ENCODE measurements at regions not wholly inside any gene's neighbourhood (a gene's known extent, or its start where the extent isn't known, plus 50 kb on each side); places are given as distances from the start of the nearest gene placed in this dataset.

- no peak for FAIRE-seq
- DNase-seq (ENCODE audit: insufficient read length), result no peak
- TF ChIP-seq POLR2AphosphoS5 (IDR thresholded peaks at IDR 0.05; ENCODE audit: low read depth, low read length), result no peak
- no peak for TF ChIP-seq POLR2A (IDR thresholded peaks at IDR 0.05; ENCODE audit: low read depth, low read length)
- TF ChIP-seq TAF1 (IDR thresholded peaks at IDR 0.05; ENCODE audit: borderline replicate concordance, low read depth, low read length), result no peak
These were observed 218.0 kb downstream of the THBS2 start for GRCh38 chr6:169035385-169036240.

DNA sequence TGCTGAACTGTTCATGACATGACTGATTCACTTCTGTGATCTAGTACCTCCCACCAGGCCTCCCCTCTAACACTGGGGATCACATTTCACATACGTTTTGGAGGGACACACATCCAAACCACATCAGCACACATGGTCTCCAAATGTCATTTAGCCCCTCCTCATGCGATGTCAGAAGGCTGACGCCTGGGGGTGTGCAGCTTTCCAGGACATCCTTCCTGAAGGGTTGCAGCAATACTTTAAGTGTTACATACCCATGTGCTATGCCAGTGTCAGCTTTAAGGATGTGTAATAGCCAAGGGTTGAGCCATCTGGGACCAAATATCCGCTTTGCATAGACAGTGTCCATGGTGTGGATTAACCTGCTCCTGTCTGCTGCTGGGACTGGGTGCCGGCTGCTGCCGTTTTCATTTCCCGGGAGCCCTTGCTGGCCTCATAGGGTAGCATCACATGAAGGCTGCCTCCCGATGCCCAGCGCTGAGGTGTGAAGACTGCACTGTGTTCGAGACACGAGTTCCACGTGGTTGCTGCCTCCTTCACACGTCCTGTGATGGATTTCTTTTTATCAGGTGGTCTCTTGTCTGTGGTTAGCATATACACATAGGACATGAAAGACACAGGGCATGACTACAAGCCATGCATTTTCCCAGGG, 219.0 kb downstream of the THBS2 start:
- TF ChIP-seq POLR2AphosphoS5 (IDR thresholded peaks at IDR 0.05; ENCODE audit: low read depth, low read length), result no peak
- no peak for TF ChIP-seq POLR2A (IDR thresholded peaks at IDR 0.05; ENCODE audit: low read depth, low read length)
- TF ChIP-seq TAF1 (IDR thresholded peaks at IDR 0.05; ENCODE audit: borderline replicate concordance, low read depth, low read length), result no peak
- FAIRE-seq, result no peak
- no peak for DNase-seq (ENCODE audit: insufficient read length)

DNA sequence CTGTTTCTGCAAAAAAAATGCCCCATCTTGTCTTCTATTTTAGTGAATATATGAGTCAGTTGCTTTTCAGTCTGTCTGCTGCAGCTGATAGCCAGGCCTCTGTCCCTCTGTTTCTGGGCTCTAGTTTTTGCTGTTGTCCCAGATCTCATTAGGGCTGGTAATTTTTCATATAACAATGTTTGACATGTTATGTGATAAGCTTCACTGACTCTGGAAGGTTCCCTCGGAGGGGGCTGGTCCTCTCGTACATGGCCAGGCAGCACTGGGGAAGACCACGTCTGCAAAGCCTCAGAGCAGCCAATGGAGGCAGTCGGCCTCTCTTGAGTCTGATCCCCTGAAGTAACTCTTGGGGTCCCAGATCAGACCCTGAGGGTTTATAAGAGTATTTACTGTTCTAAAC, 223.8 kb downstream of the THBS2 start:
- DNase-seq (ENCODE audit: insufficient read length) (no peak), FAIRE-seq (no peak)
- TF ChIP-seq POLR2A (IDR thresholded peaks at IDR 0.05; ENCODE audit: low read depth, low read length), result no peak
- TF ChIP-seq POLR2AphosphoS5 (IDR thresholded peaks at IDR 0.05; ENCODE audit: low read depth, low read length), result no peak
- no peak for TF ChIP-seq TAF1 (IDR thresholded peaks at IDR 0.05; ENCODE audit: borderline replicate concordance, low read depth, low read length)

DNA sequence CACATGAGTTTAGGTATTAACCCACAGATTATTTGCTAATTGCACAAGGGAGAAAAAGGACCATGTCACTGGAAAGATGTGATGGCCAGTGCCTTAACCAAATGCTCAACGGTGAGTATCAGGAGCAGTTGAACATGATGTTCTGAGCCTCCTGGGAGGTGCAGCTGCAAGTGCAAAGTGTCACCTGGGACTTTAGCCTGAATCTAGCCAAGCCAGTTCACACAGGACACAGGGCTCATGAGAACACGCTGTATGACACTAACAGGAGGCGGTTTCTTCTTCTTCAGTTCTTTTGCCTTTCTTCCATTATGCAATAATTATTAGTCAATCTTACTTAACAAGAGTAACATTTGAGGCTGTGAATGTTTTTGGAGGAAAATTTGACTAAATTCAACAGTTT, 225.3 kb downstream of the THBS2 start:
- TF ChIP-seq POLR2AphosphoS5 (IDR thresholded peaks at IDR 0.05; ENCODE audit: low read depth, low read length) (no peak), TAF1 (IDR thresholded peaks at IDR 0.05; ENCODE audit: borderline replicate concordance, low read depth, low read length) (no peak), POLR2A (IDR thresholded peaks at IDR 0.05; ENCODE audit: low read depth, low read length) (no peak)
- no peak for FAIRE-seq
- DNase-seq (ENCODE audit: insufficient read length), result no peak

- DNase-seq (ENCODE audit: insufficient read length) (no peak), FAIRE-seq (no peak)
- no peak for TF ChIP-seq POLR2A (IDR thresholded peaks at IDR 0.05; ENCODE audit: low read depth, low read length)
These were observed 227.5 kb downstream of the THBS2 start for GRCh38 chr6:169026175-169026574.

DNA sequence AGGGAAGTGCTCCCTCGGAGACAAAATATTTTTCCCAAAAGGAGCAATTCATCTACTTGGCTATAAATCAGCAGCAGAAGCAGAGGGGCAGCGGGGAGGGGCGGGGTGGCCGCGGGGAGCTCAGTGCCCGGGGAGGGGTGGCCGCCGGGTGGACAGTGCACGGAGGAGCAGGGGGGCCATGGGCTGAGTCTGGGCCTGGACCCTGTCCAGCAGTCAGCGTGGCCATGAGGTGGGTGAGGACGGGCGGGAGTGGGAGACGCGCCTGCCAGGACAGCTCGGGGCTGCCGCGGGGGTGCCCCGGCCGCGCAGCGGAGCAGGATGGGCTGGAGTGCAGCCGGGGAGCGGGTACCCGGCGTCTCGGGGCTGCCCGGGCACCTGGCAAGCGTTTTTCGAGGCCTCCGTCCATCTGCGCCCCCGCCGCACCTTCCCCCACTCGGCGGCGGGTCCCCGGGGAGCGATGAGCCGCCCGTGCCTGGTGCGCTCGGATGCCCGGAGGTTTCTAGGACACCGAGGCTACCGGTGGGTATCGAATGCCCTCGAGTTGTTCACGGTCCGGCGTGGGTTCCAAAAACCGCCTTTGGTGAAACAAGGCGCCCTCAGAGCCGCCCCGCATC, 229.5 kb downstream of the THBS2 start:
- TF ChIP-seq TAF1 (IDR thresholded peaks at IDR 0.05; ENCODE audit: borderline replicate concordance, low read depth, low read length) (no peak), POLR2A (IDR thresholded peaks at IDR 0.05; ENCODE audit: low read depth, low read length) (no peak), POLR2AphosphoS5 (IDR thresholded peaks at IDR 0.05; ENCODE audit: low read depth, low read length) (no peak)
- FAIRE-seq (no peak), DNase-seq (ENCODE audit: insufficient read length) (no peak)

- no peak for TF ChIP-seq POLR2AphosphoS5 (IDR thresholded peaks at IDR 0.05; ENCODE audit: low read depth, low read length)
- no peak for TF ChIP-seq TAF1 (IDR thresholded peaks at IDR 0.05; ENCODE audit: borderline replicate concordance, low read depth, low read length)
- TF ChIP-seq POLR2A (IDR thresholded peaks at IDR 0.05; ENCODE audit: low read depth, low read length), result no peak
- DNase-seq (ENCODE audit: insufficient read length), result no peak
- no peak for FAIRE-seq
These were observed 230.3 kb downstream of the THBS2 start for GRCh38 chr6:169023161-169023874.

- no peak for DNase-seq (ENCODE audit: insufficient read length)
- no peak for FAIRE-seq
- TF ChIP-seq POLR2AphosphoS5 (IDR thresholded peaks at IDR 0.05; ENCODE audit: low read depth, low read length) (no peak), TAF1 (IDR thresholded peaks at IDR 0.05; ENCODE audit: borderline replicate concordance, low read depth, low read length) (no peak), POLR2A (IDR thresholded peaks at IDR 0.05; ENCODE audit: low read depth, low read length) (no peak)
These were observed 231.6 kb downstream of the THBS2 start for GRCh38 chr6:169022079-169022478.

DNA sequence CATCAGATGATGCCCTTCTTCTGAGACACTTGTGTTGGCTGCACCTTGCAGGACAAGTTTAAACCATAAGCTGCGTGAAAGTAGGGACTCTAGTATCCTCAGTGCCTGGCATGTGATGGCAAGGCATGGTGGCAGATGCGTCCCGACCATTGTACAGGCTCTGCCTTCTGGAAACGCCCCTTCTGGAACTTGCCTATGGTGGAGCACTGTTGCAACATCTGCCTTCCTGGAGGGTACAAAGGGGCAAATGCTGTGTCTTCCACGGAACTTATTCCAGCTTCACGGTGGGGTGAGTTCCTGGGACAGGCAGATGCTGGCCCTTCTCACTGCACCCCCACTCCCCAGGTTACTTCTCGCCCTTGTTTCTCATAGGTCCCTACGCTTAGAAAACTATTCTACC, 232.8 kb downstream of the THBS2 start:
- FAIRE-seq, result no peak
- no peak for TF ChIP-seq POLR2A (IDR thresholded peaks at IDR 0.05; ENCODE audit: low read depth, low read length)
- TF ChIP-seq TAF1 (IDR thresholded peaks at IDR 0.05; ENCODE audit: borderline replicate concordance, low read depth, low read length), result no peak
- no peak for TF ChIP-seq POLR2AphosphoS5 (IDR thresholded peaks at IDR 0.05; ENCODE audit: low read depth, low read length)
- DNase-seq (ENCODE audit: insufficient read length), result no peak

GRCh38 chr6:169019727-169020491, 233.7 kb downstream of the THBS2 start:
- FAIRE-seq, result no peak
- TF ChIP-seq TAF1 (IDR thresholded peaks at IDR 0.05; ENCODE audit: borderline replicate concordance, low read depth, low read length), result no peak
- no peak for TF ChIP-seq POLR2A (IDR thresholded peaks at IDR 0.05; ENCODE audit: low read depth, low read length)
- TF ChIP-seq POLR2AphosphoS5 (IDR thresholded peaks at IDR 0.05; ENCODE audit: low read depth, low read length), result no peak
- DNase-seq (ENCODE audit: insufficient read length), result no peak

DNA sequence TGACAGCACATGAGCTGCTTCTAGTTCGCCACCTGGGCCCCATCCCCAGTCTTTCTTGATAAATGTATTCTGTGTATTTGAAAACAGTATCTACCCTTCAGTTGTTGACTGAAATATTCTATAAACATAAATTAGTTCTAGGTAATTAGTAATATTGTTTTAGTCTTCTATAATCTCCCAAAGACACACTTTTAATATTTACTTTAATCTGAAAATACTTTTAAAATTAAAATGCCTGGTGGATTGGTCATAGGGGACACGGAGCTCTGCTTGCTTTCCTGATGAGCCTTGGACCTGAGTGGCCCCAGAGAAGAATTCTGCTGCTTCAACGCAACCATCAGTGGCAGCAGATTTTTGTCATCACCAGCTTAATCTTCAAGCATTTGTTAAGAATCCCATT, 234.5 kb downstream of the THBS2 start:
- TF ChIP-seq TAF1 (IDR thresholded peaks at IDR 0.05; ENCODE audit: borderline replicate concordance, low read depth, low read length), result no peak
- no peak for TF ChIP-seq POLR2AphosphoS5 (IDR thresholded peaks at IDR 0.05; ENCODE audit: low read depth, low read length)
- no peak for TF ChIP-seq POLR2A (IDR thresholded peaks at IDR 0.05; ENCODE audit: low read depth, low read length)

More for the DNA sequence above, 234.5 kb downstream of the THBS2 start:
- DNase-seq (ENCODE audit: insufficient read length) (no peak), FAIRE-seq (no peak)

Measured in GM12892 (cell line).